ENCODE measurements at regions not wholly inside any gene's neighbourhood (a gene's known extent, or its start where the extent isn't known, plus 50 kb on each side); places are given as distances from the start of the nearest gene placed in this dataset.

GRCh38 chr9:13734601-13735000 is 455.1 kb upstream of the MPDZ start:
- no peak for DNase-seq (ENCODE audit: low spot score in 2 of 2)
- Histone ChIP-seq H3K27me3 (no peaks in the 10 kb centered on the region), H3K9me3 (no peaks in the 10 kb centered on the region), H3K27ac (no peak overlapping the region), H3K4me1 (no peaks in the 10 kb centered on the region), H3K4me3 (no peak overlapping the region), H3K36me3 (no peaks in the 10 kb centered on the region)
- WGBS, result 88% methylated on average over 3 of the region's 3 CpGs
- TF ChIP-seq EP300 (IDR thresholded peaks at IDR 0.05) (no peak), POLR2A (IDR thresholded peaks at IDR 0.05) (no peak), POLR2AphosphoS5 (IDR thresholded peaks at IDR 0.05) (no peak), CTCF (IDR thresholded peaks at IDR 0.05) (no peak)

GRCh38 chr9:13732290-13732689 is 452.8 kb upstream of the MPDZ start:
- DNase-seq (ENCODE audit: low spot score in 2 of 2), result no peak
- Histone ChIP-seq H3K4me3 (no peak overlapping the region), H3K27ac (no peak overlapping the region), H3K4me1 (peaks cover 6% of the 10 kb centered on the region), H3K36me3 (no peaks in the 10 kb centered on the region), H3K9me3 (no peaks in the 10 kb centered on the region), H3K27me3 (no peaks in the 10 kb centered on the region)
- TF ChIP-seq CTCF (IDR thresholded peaks at IDR 0.05), result no peak
- no peak for TF ChIP-seq EP300 (IDR thresholded peaks at IDR 0.05)
- TF ChIP-seq POLR2AphosphoS5 (IDR thresholded peaks at IDR 0.05), result no peak
- TF ChIP-seq POLR2A (IDR thresholded peaks at IDR 0.05), result no peak

- no peak for TF ChIP-seq POLR2AphosphoS5 (IDR thresholded peaks at IDR 0.05)
- no peak for TF ChIP-seq POLR2A (IDR thresholded peaks at IDR 0.05)
- H3K4me1 ChIP-seq, result peaks cover 6% of the 10 kb centered on the region
- H3K27ac ChIP-seq, result no peak overlapping the region
- H3K27me3 ChIP-seq, result no peaks in the 10 kb centered on the region
- H3K9me3 ChIP-seq, result no peaks in the 10 kb centered on the region
- DNase-seq (ENCODE audit: low spot score in 2 of 2), result no peak
- 66% methylated on average over 2 of the region's 2 CpGs for WGBS
- no peaks in the 10 kb centered on the region for H3K36me3 ChIP-seq
- H3K4me3 ChIP-seq, result no peak overlapping the region
These were observed 452.1 kb upstream of the MPDZ start for GRCh38 chr9:13731637-13732036.

GRCh38 chr9:13729955-13730354 is 450.5 kb upstream of the MPDZ start:
- H3K4me1 ChIP-seq, result peaks cover 6% of the 10 kb centered on the region
- no peaks in the 10 kb centered on the region for H3K27me3 ChIP-seq
- WGBS, result 68% methylated on average over 2 of the region's 2 CpGs
- no peak for DNase-seq (ENCODE audit: low spot score in 2 of 2)
- no peak for TF ChIP-seq POLR2AphosphoS5 (IDR thresholded peaks at IDR 0.05)
- no peak for TF ChIP-seq POLR2A (IDR thresholded peaks at IDR 0.05)
- TF ChIP-seq CTCF (IDR thresholded peaks at IDR 0.05), result no peak
- TF ChIP-seq EP300 (IDR thresholded peaks at IDR 0.05), result no peak
- H3K9me3 ChIP-seq, result no peaks in the 10 kb centered on the region
- no peak overlapping the region for H3K27ac ChIP-seq
- no peak overlapping the region for H3K4me3 ChIP-seq
- H3K36me3 ChIP-seq, result no peaks in the 10 kb centered on the region

GRCh38 chr9:13728917-13729811 is 449.7 kb upstream of the MPDZ start:
- Histone ChIP-seq H3K36me3 (no peaks in the 10 kb centered on the region), H3K27ac (no peak overlapping the region), H3K4me1 (peaks cover 6% of the 10 kb centered on the region), H3K9me3 (no peaks in the 10 kb centered on the region), H3K4me3 (no peak overlapping the region), H3K27me3 (no peaks in the 10 kb centered on the region)
- DNase-seq (ENCODE audit: low spot score in 2 of 2), result no peak
- no peak for TF ChIP-seq CTCF (IDR thresholded peaks at IDR 0.05)
- no peak for TF ChIP-seq POLR2A (IDR thresholded peaks at IDR 0.05)
- TF ChIP-seq POLR2AphosphoS5 (IDR thresholded peaks at IDR 0.05), result no peak
- TF ChIP-seq EP300 (IDR thresholded peaks at IDR 0.05), result no peak
- WGBS, result 81% methylated on average over 7 of the region's 7 CpGs

All from suprapubic skin (tissue), 4 donors.